Effector memory CD4-positive, alpha-beta T cell (primary cell): ENCODE measurements at regions not wholly inside any gene's neighbourhood (a gene's known extent, or its start where the extent isn't known, plus 50 kb on each side); places are given as distances from the start of the nearest gene placed in this dataset.

Experiments used
- DNase-seq, 3 donors: peaks; one replicate each; pipeline ENCODE4 v3.0.0-alpha.2; 2020
- H3K27ac ChIP-seq: 2 replicates; pipeline ENCODE4 v1.7.0; 2013; ENCODE audit warnings: mild to moderate bottlenecking, low read length, moderate library complexity; ENCODE audit not compliant: insufficient read depth, poor library complexity, severe bottlenecking
- H3K27me3 ChIP-seq: replicated peaks from 2 replicates; pipeline ENCODE4 v1.7.0; 2013; ENCODE audit warnings: mild to moderate bottlenecking, low read length; ENCODE audit not compliant: insufficient read depth, control insufficient read depth, poor library complexity, severe bottlenecking
- H3K36me3 ChIP-seq: 2 replicates; pipeline ENCODE4 v1.7.0; 2013; ENCODE audit warnings: mild to moderate bottlenecking, low read length, moderate library complexity; ENCODE audit not compliant: control insufficient read depth, insufficient read depth
- H3K4me1 ChIP-seq: 2 replicates; pipeline ENCODE4 v1.7.0; 2013; ENCODE audit warnings: low read length, mild to moderate bottlenecking; ENCODE audit not compliant: control insufficient read depth, insufficient read depth, poor library complexity, severe bottlenecking
- H3K4me3 ChIP-seq: 2 replicates; pipeline ENCODE4 v1.7.0; 2013; ENCODE audit warnings: low read length, low read depth, mild to moderate bottlenecking; ENCODE audit not compliant: insufficient read depth, poor library complexity, severe bottlenecking
- H3K9me3 ChIP-seq: 2 replicates; pipeline ENCODE4 v1.7.0; 2013; ENCODE audit warnings: mild to moderate bottlenecking, low read length, moderate library complexity; ENCODE audit not compliant: control insufficient read depth

- Histone ChIP-seq H3K4me1 (no peaks in the 10 kb centered on the region), H3K27ac (no peak overlapping the region), H3K4me3 (no peak overlapping the region), H3K36me3 (no peaks in the 10 kb centered on the region), H3K27me3 (no peaks in the 10 kb centered on the region), H3K9me3 (no peaks in the 10 kb centered on the region)
- DNase-seq: no peak
These were observed 714.9 kb upstream of the CXADR start for GRCh38 chr21:16797966-16798365.

- Histone ChIP-seq H3K4me1 (no peaks in the 10 kb centered on the region), H3K36me3 (no peaks in the 10 kb centered on the region), H3K27ac (no peak overlapping the region), H3K4me3 (no peak overlapping the region), H3K9me3 (no peaks in the 10 kb centered on the region), H3K27me3 (no peaks in the 10 kb centered on the region)
- DNase-seq: no peak
These were observed 712.1 kb upstream of the CXADR start for GRCh38 chr21:16800536-16801275.

GRCh38 chr21:16811011-16811410 lies 701.8 kb upstream of the CXADR start:
- Histone ChIP-seq H3K4me1 (no peaks in the 10 kb centered on the region), H3K27me3 (no peaks in the 10 kb centered on the region), H3K9me3 (no peaks in the 10 kb centered on the region), H3K27ac (no peak overlapping the region), H3K36me3 (no peaks in the 10 kb centered on the region), H3K4me3 (no peak overlapping the region)
- DNase-seq: no peak

GRCh38 chr21:16811970-16812369 lies 700.9 kb upstream of the CXADR start:
- no peaks in the 10 kb centered on the region for H3K27me3 ChIP-seq
- no peaks in the 10 kb centered on the region for H3K36me3 ChIP-seq
- H3K9me3 ChIP-seq: no peaks in the 10 kb centered on the region
- DNase-seq: no peak
- H3K4me1 ChIP-seq: no peaks in the 10 kb centered on the region
- H3K4me3 ChIP-seq: no peak overlapping the region
- H3K27ac ChIP-seq: no peak overlapping the region

GRCh38 chr21:16815243-16815642 lies 697.6 kb upstream of the CXADR start:
- Histone ChIP-seq H3K4me3 (no peak overlapping the region), H3K9me3 (no peaks in the 10 kb centered on the region), H3K27ac (no peak overlapping the region), H3K27me3 (no peaks in the 10 kb centered on the region), H3K4me1 (no peaks in the 10 kb centered on the region), H3K36me3 (no peaks in the 10 kb centered on the region)
- DNase-seq: no peak

- H3K4me3 ChIP-seq: no peak overlapping the region
- H3K27ac ChIP-seq: no peak overlapping the region
- H3K4me1 ChIP-seq: no peaks in the 10 kb centered on the region
- no peak for DNase-seq
- H3K36me3 ChIP-seq: no peaks in the 10 kb centered on the region
- H3K9me3 ChIP-seq: no peaks in the 10 kb centered on the region
- H3K27me3 ChIP-seq: no peaks in the 10 kb centered on the region
These were observed 691.3 kb upstream of the CXADR start for GRCh38 chr21:16821588-16821987.

- H3K27me3 ChIP-seq: no peaks in the 10 kb centered on the region
- H3K4me1 ChIP-seq: no peaks in the 10 kb centered on the region
- no peak for DNase-seq
- H3K36me3 ChIP-seq: no peaks in the 10 kb centered on the region
- H3K27ac ChIP-seq: no peak overlapping the region
- H3K9me3 ChIP-seq: no peaks in the 10 kb centered on the region
- H3K4me3 ChIP-seq: no peak overlapping the region
These were observed 683.3 kb upstream of the CXADR start for GRCh38 chr21:16829532-16829931.

GRCh38 chr21:16832791-16833190 lies 680.1 kb upstream of the CXADR start:
- no peak overlapping the region for H3K4me3 ChIP-seq

GRCh38 chr21:16834791-16835190 lies 678.1 kb upstream of the CXADR start:
- no peaks in the 10 kb centered on the region for H3K9me3 ChIP-seq
- H3K4me3 ChIP-seq: no peak overlapping the region
- no peak overlapping the region for H3K27ac ChIP-seq
- DNase-seq: no peak
- H3K4me1 ChIP-seq: no peaks in the 10 kb centered on the region
- no peaks in the 10 kb centered on the region for H3K27me3 ChIP-seq
- no peaks in the 10 kb centered on the region for H3K36me3 ChIP-seq

More at GRCh38 chr21:16832791-16833190, 680.1 kb upstream of the CXADR start:
- H3K36me3 ChIP-seq: no peaks in the 10 kb centered on the region
- H3K27me3 ChIP-seq: no peaks in the 10 kb centered on the region
- H3K9me3 ChIP-seq: no peaks in the 10 kb centered on the region
- DNase-seq: no peak
- H3K27ac ChIP-seq: no peak overlapping the region
- no peaks in the 10 kb centered on the region for H3K4me1 ChIP-seq

- H3K4me3 ChIP-seq: no peak overlapping the region
- no peaks in the 10 kb centered on the region for H3K9me3 ChIP-seq
- H3K4me1 ChIP-seq: no peaks in the 10 kb centered on the region
- no peaks in the 10 kb centered on the region for H3K27me3 ChIP-seq
- no peak for DNase-seq
- no peaks in the 10 kb centered on the region for H3K36me3 ChIP-seq
- H3K27ac ChIP-seq: no peak overlapping the region
These were observed 675.5 kb upstream of the CXADR start for GRCh38 chr21:16837321-16837720.
